ENCODE measurements at regions not wholly inside any gene's neighbourhood (a gene's known extent, or its start where the extent isn't known, plus 50 kb on each side); places are given as distances from the start of the nearest gene placed in this dataset.

DNA sequence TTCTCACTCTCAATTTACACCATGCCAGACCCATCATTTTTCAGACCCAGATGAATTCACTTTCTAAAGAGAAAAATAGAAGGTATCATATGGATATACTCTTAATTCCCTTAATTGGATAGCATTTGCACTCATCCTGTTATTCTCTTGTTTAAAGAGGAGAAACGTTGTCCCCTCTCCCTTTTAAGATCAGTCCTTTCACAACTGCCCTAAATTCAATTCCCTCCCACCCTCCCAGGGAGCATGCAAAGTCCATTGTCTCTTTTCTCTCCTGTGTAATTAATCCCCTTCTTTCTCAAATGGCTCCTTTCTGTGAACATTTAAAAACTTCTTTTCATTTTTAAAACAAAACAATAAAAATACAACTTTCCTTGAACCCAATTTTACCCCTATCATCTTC lies 124.7 kb upstream of the TLL1 start:
- TF ChIP-seq, protein P1, sequence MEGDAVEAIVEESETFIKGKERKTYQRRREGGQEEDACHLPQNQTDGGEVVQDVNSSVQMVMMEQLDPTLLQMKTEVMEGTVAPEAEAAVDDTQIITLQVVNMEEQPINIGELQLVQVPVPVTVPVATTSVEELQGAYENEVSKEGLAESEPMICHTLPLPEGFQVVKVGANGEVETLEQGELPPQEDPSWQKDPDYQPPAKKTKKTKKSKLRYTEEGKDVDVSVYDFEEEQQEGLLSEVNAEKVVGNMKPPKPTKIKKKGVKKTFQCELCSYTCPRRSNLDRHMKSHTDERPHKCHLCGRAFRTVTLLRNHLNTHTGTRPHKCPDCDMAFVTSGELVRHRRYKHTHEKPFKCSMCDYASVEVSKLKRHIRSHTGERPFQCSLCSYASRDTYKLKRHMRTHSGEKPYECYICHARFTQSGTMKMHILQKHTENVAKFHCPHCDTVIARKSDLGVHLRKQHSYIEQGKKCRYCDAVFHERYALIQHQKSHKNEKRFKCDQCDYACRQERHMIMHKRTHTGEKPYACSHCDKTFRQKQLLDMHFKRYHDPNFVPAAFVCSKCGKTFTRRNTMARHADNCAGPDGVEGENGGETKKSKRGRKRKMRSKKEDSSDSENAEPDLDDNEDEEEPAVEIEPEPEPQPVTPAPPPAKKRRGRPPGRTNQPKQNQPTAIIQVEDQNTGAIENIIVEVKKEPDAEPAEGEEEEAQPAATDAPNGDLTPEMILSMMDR (IDR thresholded peaks at IDR 0.05; ENCODE audit: extremely low read depth in 1 of 2, insufficient read depth in 1 of 2, low read depth in 1 of 2, low read length in 2 of 2), result no peak
- TF ChIP-seq POLR2A (IDR thresholded peaks at IDR 0.05; ENCODE audit: low read depth, low read length) (no peak), EZH2 (IDR thresholded peaks at IDR 0.05; ENCODE audit: borderline replicate concordance, low read depth, low read length, severe bottlenecking) (no peak), POLR2AphosphoS5 (IDR thresholded peaks at IDR 0.05; ENCODE audit: insufficient read depth, low read depth, low read length) (no peak), MYC (IDR thresholded peaks at IDR 0.05; ENCODE audit: low read depth, low read length) (no peak)
- TF ChIP-seq, protein P2, sequence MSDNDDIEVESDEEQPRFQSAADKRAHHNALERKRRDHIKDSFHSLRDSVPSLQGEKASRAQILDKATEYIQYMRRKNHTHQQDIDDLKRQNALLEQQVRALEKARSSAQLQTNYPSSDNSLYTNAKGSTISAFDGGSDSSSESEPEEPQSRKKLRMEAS (IDR thresholded peaks at IDR 0.05; ENCODE audit: insufficient read depth, insufficient read length), result no peak
